Osteocyte (in vitro differentiated cells): ENCODE measurements at regions not wholly inside any gene's neighbourhood (a gene's known extent, or its start where the extent isn't known, plus 50 kb on each side); places are given as distances from the start of the nearest gene placed in this dataset.

Source experiments
- DNase-seq: peaks from one replicate; pipeline ENCODE4 v3.0.0; 2021; ENCODE audit warnings: mixed read lengths; ENCODE audit not compliant: unreplicated experiment; ENCODE audit errors: extremely low spot score
- H3K27ac Mint-ChIP-seq: one replicate; pipeline ENCODE4 v1.8.0; 2021; ENCODE audit warnings: mild to moderate bottlenecking, mixed read lengths; ENCODE audit not compliant: unreplicated experiment
- H3K27me3 Mint-ChIP-seq: one replicate; pipeline ENCODE4 v1.8.0; 2021; ENCODE audit warnings: mixed read lengths; ENCODE audit not compliant: unreplicated experiment
- H3K36me3 Mint-ChIP-seq: one replicate; pipeline ENCODE4 v1.8.0; 2021; ENCODE audit warnings: mixed read lengths; ENCODE audit not compliant: unreplicated experiment
- H3K4me1 Mint-ChIP-seq: one replicate; pipeline ENCODE4 v1.8.0; 2021; ENCODE audit warnings: mixed read lengths; ENCODE audit not compliant: unreplicated experiment
- H3K4me3 Mint-ChIP-seq: one replicate; pipeline ENCODE4 v1.8.0; 2021; ENCODE audit warnings: mild to moderate bottlenecking, moderate library complexity, mixed read lengths; ENCODE audit not compliant: unreplicated experiment
- H3K9me3 Mint-ChIP-seq: one replicate; pipeline ENCODE4 v1.8.0; 2021; ENCODE audit warnings: mixed read lengths; ENCODE audit not compliant: unreplicated experiment
- TF ChIP-seq, protein P1 (sequence below): fragments of 200-600 bp; sonication (generic); IDR thresholded peaks from 2 replicates; pipeline ENCODE4 v1.5.0; 2021; ENCODE audit warnings: antibody characterized with exemption, mild to moderate bottlenecking, moderate library complexity

DNA sequence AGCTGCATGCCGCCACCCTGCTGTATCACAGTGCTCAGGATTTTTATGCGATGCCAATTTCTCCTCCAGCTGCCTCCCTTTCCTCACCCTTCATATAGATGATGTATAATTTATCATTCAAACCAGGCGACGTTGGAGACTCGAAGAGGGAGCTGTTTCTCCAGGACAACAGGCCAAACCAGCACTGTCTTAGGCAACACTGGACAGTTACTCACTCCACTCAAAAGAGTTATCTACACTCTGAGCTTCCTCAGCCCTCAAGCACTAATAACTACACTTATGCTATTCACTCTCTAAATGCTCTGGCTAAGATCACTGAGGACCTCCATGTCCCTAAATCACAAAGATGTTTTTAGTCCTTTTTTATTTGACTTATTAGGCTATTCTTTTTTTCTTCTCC lies 87.3 kb upstream of the RFC3 start:
- Mint-ChIP-seq H3K9me3 (no peaks in the 10 kb centered on the region), H3K36me3 (no peaks in the 10 kb centered on the region), H3K27me3 (no peaks in the 10 kb centered on the region), H3K27ac (no peak overlapping the region), H3K4me1 (peaks cover 10% of the 10 kb centered on the region), H3K4me3 (no peak overlapping the region)
- TF ChIP-seq, protein P1, sequence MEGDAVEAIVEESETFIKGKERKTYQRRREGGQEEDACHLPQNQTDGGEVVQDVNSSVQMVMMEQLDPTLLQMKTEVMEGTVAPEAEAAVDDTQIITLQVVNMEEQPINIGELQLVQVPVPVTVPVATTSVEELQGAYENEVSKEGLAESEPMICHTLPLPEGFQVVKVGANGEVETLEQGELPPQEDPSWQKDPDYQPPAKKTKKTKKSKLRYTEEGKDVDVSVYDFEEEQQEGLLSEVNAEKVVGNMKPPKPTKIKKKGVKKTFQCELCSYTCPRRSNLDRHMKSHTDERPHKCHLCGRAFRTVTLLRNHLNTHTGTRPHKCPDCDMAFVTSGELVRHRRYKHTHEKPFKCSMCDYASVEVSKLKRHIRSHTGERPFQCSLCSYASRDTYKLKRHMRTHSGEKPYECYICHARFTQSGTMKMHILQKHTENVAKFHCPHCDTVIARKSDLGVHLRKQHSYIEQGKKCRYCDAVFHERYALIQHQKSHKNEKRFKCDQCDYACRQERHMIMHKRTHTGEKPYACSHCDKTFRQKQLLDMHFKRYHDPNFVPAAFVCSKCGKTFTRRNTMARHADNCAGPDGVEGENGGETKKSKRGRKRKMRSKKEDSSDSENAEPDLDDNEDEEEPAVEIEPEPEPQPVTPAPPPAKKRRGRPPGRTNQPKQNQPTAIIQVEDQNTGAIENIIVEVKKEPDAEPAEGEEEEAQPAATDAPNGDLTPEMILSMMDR: no peak
- DNase-seq: no peak

DNA sequence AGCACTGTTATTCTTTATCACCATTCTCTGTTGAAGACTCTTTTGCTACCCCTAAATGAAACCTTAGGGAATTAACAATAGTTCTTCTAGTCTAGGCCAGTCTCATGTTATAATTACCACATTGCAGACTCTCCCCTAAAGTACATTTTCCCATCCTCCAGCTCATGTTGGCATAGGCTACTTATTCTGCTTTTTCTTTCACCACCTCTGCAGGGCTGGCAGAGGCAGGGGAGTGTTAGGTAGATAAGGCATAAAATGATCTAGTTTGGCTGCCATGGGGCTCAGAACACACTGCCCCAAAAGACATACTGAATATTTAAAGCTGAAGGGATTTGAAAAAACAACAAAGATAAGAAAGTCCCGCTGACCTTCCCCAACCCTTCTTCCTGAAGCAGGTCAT lies 82.7 kb upstream of the RFC3 start:
- H3K27ac Mint-ChIP-seq: no peak overlapping the region
- peaks cover 4% of the 10 kb centered on the region for H3K4me1 Mint-ChIP-seq
- TF ChIP-seq, protein P1: no peak
- H3K27me3 Mint-ChIP-seq: peaks cover 3% of the 10 kb centered on the region
- H3K36me3 Mint-ChIP-seq: no peaks in the 10 kb centered on the region
- no peak for DNase-seq
- no peak overlapping the region for H3K4me3 Mint-ChIP-seq
- H3K9me3 Mint-ChIP-seq: no peaks in the 10 kb centered on the region

DNA sequence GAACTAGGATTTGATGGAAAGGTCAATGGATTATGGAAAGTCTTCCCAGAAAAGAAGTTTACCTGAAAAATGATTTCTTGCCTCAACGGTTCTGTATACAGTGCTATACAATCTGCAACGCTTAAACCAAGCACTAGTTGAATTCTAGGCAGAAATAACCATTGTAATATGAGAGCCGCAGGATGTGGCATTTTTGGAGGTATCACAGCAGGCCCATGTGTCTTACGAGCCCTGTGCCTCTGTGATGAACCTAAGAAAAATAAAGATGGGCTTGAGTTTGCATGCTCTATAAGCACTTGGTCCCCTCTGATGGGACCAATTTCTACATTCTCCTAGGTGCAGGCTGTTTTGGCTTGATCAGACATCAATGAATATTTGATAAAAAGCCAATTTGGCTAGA lies 78.7 kb upstream of the RFC3 start:
- TF ChIP-seq, protein P1: no peak
- H3K27ac Mint-ChIP-seq: no peak overlapping the region
- H3K4me3 Mint-ChIP-seq: no peak overlapping the region
- H3K9me3 Mint-ChIP-seq: no peaks in the 10 kb centered on the region
- no peak for DNase-seq
- no peaks in the 10 kb centered on the region for H3K36me3 Mint-ChIP-seq
- H3K27me3 Mint-ChIP-seq: peaks cover 3% of the 10 kb centered on the region
- peaks cover 4% of the 10 kb centered on the region for H3K4me1 Mint-ChIP-seq

DNA sequence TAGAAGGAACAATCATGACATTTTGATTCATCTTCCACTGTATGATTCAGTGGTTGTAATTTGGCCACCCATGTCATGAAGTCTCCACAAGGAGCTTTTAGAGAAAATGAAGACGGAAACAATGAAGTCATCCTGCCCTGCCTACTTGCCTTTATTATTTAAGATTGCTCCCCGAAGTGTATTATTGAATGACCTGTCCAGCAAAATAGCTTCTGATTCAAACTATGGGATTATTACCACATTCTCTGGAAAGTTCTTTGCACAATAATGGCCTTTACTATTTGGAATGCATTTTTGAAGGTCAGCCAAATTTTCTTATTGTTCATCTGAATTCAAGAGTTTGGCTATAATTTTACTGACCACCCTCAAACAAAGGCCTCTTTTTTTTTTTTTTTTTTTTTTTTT lies 77.8 kb upstream of the RFC3 start:
- Mint-ChIP-seq H3K9me3 (no peaks in the 10 kb centered on the region), H3K4me3 (no peak overlapping the region), H3K27me3 (peaks cover 3% of the 10 kb centered on the region), H3K36me3 (no peaks in the 10 kb centered on the region), H3K27ac (no peak overlapping the region), H3K4me1 (peaks cover 7% of the 10 kb centered on the region)
- TF ChIP-seq, protein P1: no peak
- DNase-seq: no peak

DNA sequence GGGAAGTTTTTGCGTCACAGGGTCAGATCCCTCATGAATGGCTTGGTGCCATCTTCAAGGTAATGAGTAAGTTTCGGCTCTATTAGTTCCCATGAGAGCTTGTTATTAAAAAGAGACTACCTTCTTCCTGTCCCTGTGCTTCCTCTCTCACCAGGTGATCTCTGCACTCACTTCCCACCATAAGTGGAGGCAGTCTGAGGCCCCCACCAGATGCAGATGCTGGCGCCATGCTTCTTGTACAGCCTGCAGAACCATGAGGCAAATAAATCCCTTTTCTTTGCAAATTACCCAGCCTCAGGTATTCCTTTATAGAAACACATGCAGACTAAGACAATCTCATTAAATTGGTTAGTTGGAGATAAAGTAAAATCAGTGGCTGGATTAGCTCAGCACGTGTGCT lies 75.6 kb upstream of the RFC3 start:
- H3K36me3 Mint-ChIP-seq: no peaks in the 10 kb centered on the region
- TF ChIP-seq, protein P1: no peak
- no peak overlapping the region for H3K4me3 Mint-ChIP-seq
- H3K4me1 Mint-ChIP-seq: peaks cover 8% of the 10 kb centered on the region
- H3K9me3 Mint-ChIP-seq: no peaks in the 10 kb centered on the region
- H3K27me3 Mint-ChIP-seq: peaks cover 3% of the 10 kb centered on the region
- no peak overlapping the region for H3K27ac Mint-ChIP-seq
- DNase-seq: no peak
